Nephron (organoid): ENCODE measurements at regions not wholly inside any gene's neighbourhood (a gene's known extent, or its start where the extent isn't known, plus 50 kb on each side); places are given as distances from the start of the nearest gene placed in this dataset.

Source experiments
- H3K27ac Mint-ChIP-seq, 3 experiments: 2 replicates each; pipeline ENCODE4 v1.8.0; 2020; ENCODE audit warnings: mixed read lengths in 3 of 3, mild to moderate bottlenecking in 2 of 3, moderate library complexity in 1 of 3
- H3K27me3 Mint-ChIP-seq: 2 replicates; pipeline ENCODE4 v1.8.0; 2021; ENCODE audit warnings: low read depth, mild to moderate bottlenecking, moderate library complexity, mixed read lengths
- H3K36me3 Mint-ChIP-seq: 2 replicates; pipeline ENCODE4 v1.8.0; 2020; ENCODE audit warnings: low read depth, mixed read lengths
- H3K4me1 Mint-ChIP-seq: 2 replicates; pipeline ENCODE4 v1.8.0; 2020; ENCODE audit warnings: mixed read lengths
- H3K4me3 Mint-ChIP-seq, 3 experiments: 2 replicates each; pipeline ENCODE4 v1.8.0; 2020; ENCODE audit warnings: mild to moderate bottlenecking in 3 of 3, mixed read lengths in 3 of 3, moderate library complexity in 2 of 3
- H3K9me3 Mint-ChIP-seq: 2 replicates; pipeline ENCODE4 v1.8.0; 2020; ENCODE audit warnings: mixed read lengths
- CTCF ChIP-seq, 3 experiments: fragments of 200-600 bp; sonication (generic); IDR thresholded peaks; one replicate each; pipeline ENCODE4 v1.5.0; 2021; ENCODE audit warnings: antibody characterized with exemption in 3 of 3; ENCODE audit not compliant: unreplicated experiment in 3 of 3

DNA sequence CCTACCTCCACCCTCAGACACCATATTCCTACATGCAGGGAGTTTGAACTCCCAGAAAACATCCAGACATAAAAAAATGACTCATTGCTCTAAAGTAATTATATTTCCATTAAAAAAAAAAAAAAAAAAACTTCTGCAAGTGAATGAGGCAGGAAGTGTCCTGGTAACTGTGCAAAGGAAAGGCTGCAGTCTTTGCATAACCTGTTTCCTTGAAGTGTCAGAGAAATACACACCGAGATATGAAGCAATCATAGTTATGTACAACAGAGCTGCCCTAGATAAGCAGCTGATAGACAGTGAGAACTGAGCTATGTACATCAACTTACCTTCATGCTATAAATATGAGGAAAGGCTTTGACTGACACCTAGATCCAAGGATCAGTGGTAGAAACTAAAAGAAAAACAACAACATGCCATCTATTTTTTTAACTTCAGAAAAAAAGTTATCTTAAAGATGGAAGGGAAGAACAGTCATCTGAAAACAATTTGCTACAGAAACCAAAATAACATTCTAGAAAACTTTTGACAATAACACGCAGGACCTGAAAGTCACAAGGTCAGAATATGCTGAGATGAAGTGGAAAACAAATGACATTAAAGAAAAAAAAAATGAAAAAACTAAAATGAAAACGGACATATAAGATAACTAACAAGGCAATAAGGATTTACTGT is 263.2 kb downstream of the SEC23A start:
- peaks cover 6% of the 10 kb centered on the region for H3K27me3 Mint-ChIP-seq
- no peaks in the 10 kb centered on the region for H3K4me1 Mint-ChIP-seq
- H3K4me3 Mint-ChIP-seq: no peak overlapping the region
- no peaks in the 10 kb centered on the region for H3K9me3 Mint-ChIP-seq
- H3K36me3 Mint-ChIP-seq: no peaks in the 10 kb centered on the region
- no peak overlapping the region for H3K27ac Mint-ChIP-seq
- no peak for TF ChIP-seq CTCF (IDR thresholded peaks at IDR 0.05; ENCODE audit: unreplicated experiment in 3 of 3)

DNA sequence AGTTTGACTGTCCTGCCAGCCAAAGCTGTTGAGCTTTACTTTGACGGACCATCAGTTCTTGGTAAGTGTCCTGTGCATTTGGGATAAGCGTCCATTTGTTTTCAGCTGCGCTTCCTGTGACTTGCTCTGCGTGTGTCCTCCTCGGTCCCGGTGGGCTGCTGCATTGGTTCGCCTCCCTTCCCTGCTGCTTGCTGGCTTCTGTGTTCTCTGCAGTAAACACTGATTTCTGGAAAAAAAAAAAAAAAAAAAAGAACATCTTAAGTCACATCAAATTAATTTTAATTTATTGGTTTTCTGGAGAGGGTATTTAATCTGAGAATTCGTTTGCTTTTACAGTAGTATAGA is 264.1 kb downstream of the SEC23A start:
- Mint-ChIP-seq H3K4me3 (no peak overlapping the region), H3K27ac (no peak overlapping the region), H3K36me3 (no peaks in the 10 kb centered on the region), H3K4me1 (no peaks in the 10 kb centered on the region), H3K9me3 (no peaks in the 10 kb centered on the region), H3K27me3 (peaks cover 6% of the 10 kb centered on the region)
- TF ChIP-seq CTCF (IDR thresholded peaks at IDR 0.05; ENCODE audit: unreplicated experiment in 3 of 3): no peak

- no peaks in the 10 kb centered on the region for H3K9me3 Mint-ChIP-seq
- TF ChIP-seq CTCF (IDR thresholded peaks at IDR 0.05; ENCODE audit: unreplicated experiment in 3 of 3): no peak
- H3K4me3 Mint-ChIP-seq: no peak overlapping the region
- no peaks in the 10 kb centered on the region for H3K36me3 Mint-ChIP-seq
- no peak overlapping the region for H3K27ac Mint-ChIP-seq
- H3K27me3 Mint-ChIP-seq: peaks cover 6% of the 10 kb centered on the region
- no peaks in the 10 kb centered on the region for H3K4me1 Mint-ChIP-seq
These were observed 264.7 kb downstream of the SEC23A start for GRCh38 chr14:38838049-38838978.

- Mint-ChIP-seq H3K36me3 (no peaks in the 10 kb centered on the region), H3K4me3 (no peak overlapping the region), H3K9me3 (no peaks in the 10 kb centered on the region), H3K27ac (no peak overlapping the region), H3K27me3 (peaks cover 6% of the 10 kb centered on the region), H3K4me1 (no peaks in the 10 kb centered on the region)
- no peak for TF ChIP-seq CTCF (IDR thresholded peaks at IDR 0.05; ENCODE audit: unreplicated experiment in 3 of 3)
These were observed 265.5 kb downstream of the SEC23A start for GRCh38 chr14:38837343-38838048.

- H3K36me3 Mint-ChIP-seq: no peaks in the 10 kb centered on the region
- no peak overlapping the region for H3K4me3 Mint-ChIP-seq
- H3K4me1 Mint-ChIP-seq: no peaks in the 10 kb centered on the region
- H3K27ac Mint-ChIP-seq: no peak overlapping the region
- no peak for TF ChIP-seq CTCF (IDR thresholded peaks at IDR 0.05; ENCODE audit: unreplicated experiment in 3 of 3)
- H3K27me3 Mint-ChIP-seq: peaks cover 6% of the 10 kb centered on the region
- no peaks in the 10 kb centered on the region for H3K9me3 Mint-ChIP-seq
These were observed 266.5 kb downstream of the SEC23A start for GRCh38 chr14:38836539-38836938.
